ENCODE measurements at regions not wholly inside any gene's neighbourhood (a gene's known extent, or its start where the extent isn't known, plus 50 kb on each side); places are given as distances from the start of the nearest gene placed in this dataset.
"Not testable (repeated sequence)": the region's sequence is repeated elsewhere in the genome, so short reads cannot be mapped to it uniquely, and the experiment has no call there.

GRCh38 chr3:147333098-147333497, 73.2 kb downstream of the ZIC4 start:
- no peak for DNase-seq

- DNase-seq: no peak
Measured at GRCh38 chr3:147328711-147329110, 77.6 kb downstream of the ZIC4 start.

GRCh38 chr3:147324356-147324755, 82.0 kb downstream of the ZIC4 start:
- DNase-seq: no peak

- DNase-seq: no peak
Measured at GRCh38 chr3:147318900-147319299, 87.4 kb downstream of the ZIC4 start.

- not testable (repeated sequence) for DNase-seq
Measured at GRCh38 chr3:147317080-147317479, 89.3 kb downstream of the ZIC4 start.

- no peak for DNase-seq
Measured at GRCh38 chr3:147313513-147313912, 92.8 kb downstream of the ZIC4 start.

GRCh38 chr3:147312786-147313280, 93.5 kb downstream of the ZIC4 start:
- no peak for DNase-seq

- no peak for DNase-seq
Measured at GRCh38 chr3:147311716-147312115, 94.6 kb downstream of the ZIC4 start.

- no peak for DNase-seq
Measured at GRCh38 chr3:147305533-147306250, 100.7 kb downstream of the ZIC4 start.

GRCh38 chr3:147304756-147305155, 101.6 kb downstream of the ZIC4 start:
- DNase-seq: no peak

GRCh38 chr3:147301781-147302180, 104.6 kb downstream of the ZIC4 start:
- DNase-seq: no peak

GRCh38 chr3:147299656-147300055, 106.7 kb downstream of the ZIC4 start:
- DNase-seq: no peak

GRCh38 chr3:147298511-147298982, 107.8 kb downstream of the ZIC4 start:
- no peak for DNase-seq

GRCh38 chr3:147297761-147298350, 108.5 kb downstream of the ZIC4 start:
- DNase-seq: no peak

GRCh38 chr3:147287370-147287769, 119.0 kb downstream of the ZIC4 start:
- DNase-seq: not testable (repeated sequence)

- DNase-seq: no peak
Measured at GRCh38 chr3:147269907-147270306, 136.4 kb downstream of the ZIC4 start.

- DNase-seq: no peak
Measured at GRCh38 chr3:147267434-147267833, 138.9 kb downstream of the ZIC4 start.

- no peak for DNase-seq
Measured at GRCh38 chr3:147257944-147258343, 148.4 kb downstream of the ZIC4 start.

GRCh38 chr3:147256739-147257138, 149.6 kb downstream of the ZIC4 start:
- DNase-seq: no peak

- no peak for DNase-seq
Measured at GRCh38 chr3:147246906-147247305, 159.4 kb downstream of the ZIC4 start.

GRCh38 chr3:147245638-147246037, 160.7 kb downstream of the ZIC4 start:
- DNase-seq: not testable (repeated sequence)

- not testable (repeated sequence) for DNase-seq
Measured at GRCh38 chr3:147245022-147245421, 161.3 kb downstream of the ZIC4 start.

GRCh38 chr3:147244397-147244796, 161.9 kb downstream of the ZIC4 start:
- no peak for DNase-seq

GRCh38 chr3:147240581-147240980, 165.8 kb downstream of the ZIC4 start:
- DNase-seq: no peak
